Uterus (tissue), 2 donors: ENCODE measurements at regions not wholly inside any gene's neighbourhood (a gene's known extent, or its start where the extent isn't known, plus 50 kb on each side); places are given as distances from the start of the nearest gene placed in this dataset.

Experiments used
- CTCF ChIP-seq, 4 experiments: fragments of 200-600 bp in 2 of 4; fragments of 450-650 bp in 2 of 4; sonication (generic) in 2 of 4; IDR thresholded peaks; one replicate each; pipeline ENCODE4 v1.5.1; 2016 to 2019; ENCODE audit warnings: antibody characterized with exemption in 4 of 4, mild to moderate bottlenecking in 2 of 4, moderate library complexity in 1 of 4
- POLR2A ChIP-seq, 2 donors: fragments of 450-650 bp; IDR thresholded peaks; one replicate each; pipeline ENCODE4 v1.6.1; 2016; ENCODE audit warnings: antibody characterized with exemption in 2 of 2, mild to moderate bottlenecking in 1 of 2, moderate library complexity in 1 of 2

DNA sequence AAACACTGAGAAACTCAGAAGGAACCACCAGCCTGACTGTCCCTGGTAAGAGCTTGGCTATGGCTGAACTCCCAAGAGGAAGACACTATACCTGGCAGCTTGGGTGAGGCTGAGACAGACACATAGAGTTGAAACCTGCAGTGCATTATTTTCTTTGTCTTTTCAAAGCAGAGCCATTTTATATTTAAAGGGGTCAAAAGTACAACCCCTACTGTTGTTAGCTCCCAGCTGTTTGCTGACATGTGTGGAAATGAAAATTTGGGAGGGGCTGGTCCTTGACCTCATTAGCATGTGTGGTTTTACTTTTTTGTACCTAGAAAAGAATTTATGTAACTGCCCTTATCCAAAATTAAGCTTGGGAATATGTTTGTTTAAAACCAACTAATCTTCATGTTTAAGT, 309.0 kb downstream of the RPRM start:
- TF ChIP-seq CTCF (IDR thresholded peaks at IDR 0.05), result no peak
- no peak for TF ChIP-seq POLR2A (IDR thresholded peaks at IDR 0.05)
